GM12892 (cell line): ENCODE measurements at regions not wholly inside any gene's neighbourhood (a gene's known extent, or its start where the extent isn't known, plus 50 kb on each side); places are given as distances from the start of the nearest gene placed in this dataset.

Experiments used
- POLR2A ChIP-seq: IDR thresholded peaks from 2 replicates; pipeline ENCODE4 v1.6.1; 2011; ENCODE audit warnings: low read depth, low read length, control low read depth
- POLR2AphosphoS5 ChIP-seq: IDR thresholded peaks from 2 replicates; pipeline ENCODE4 v1.6.1; 2011; ENCODE audit warnings: low read depth, low read length, control low read depth

- TF ChIP-seq POLR2AphosphoS5 (no peak), POLR2A (no peak)
Measured at GRCh38 chr7:115145512-115145911, 223.6 kb downstream of the MDFIC start.
